GM12892 (cell line): ENCODE measurements at regions not wholly inside any gene's neighbourhood (a gene's known extent, or its start where the extent isn't known, plus 50 kb on each side); places are given as distances from the start of the nearest gene placed in this dataset.

Experiments used
- DNase-seq: peaks from one replicate; pipeline ENCODE4 v3.0.0; 2011; ENCODE audit not compliant: insufficient read length
- FAIRE-seq: peaks from 2 replicates; lab custom pipeline; 2011; peaks lifted over from hg19 to GRCh38; lab: Jason Lieb, UNC
- POLR2A ChIP-seq: IDR thresholded peaks from 2 replicates; pipeline ENCODE4 v1.6.1; 2011; ENCODE audit warnings: low read depth, low read length, control low read depth
- POLR2AphosphoS5 ChIP-seq: IDR thresholded peaks from 2 replicates; pipeline ENCODE4 v1.6.1; 2011; ENCODE audit warnings: low read depth, low read length, control low read depth
- TAF1 ChIP-seq: IDR thresholded peaks from 2 replicates; pipeline ENCODE4 v1.6.1; 2011; ENCODE audit warnings: low read depth, mild to moderate bottlenecking, control low read depth, low read length, borderline replicate concordance

- FAIRE-seq (no peak), DNase-seq (no peak)
- TF ChIP-seq POLR2AphosphoS5, result no peak
- TF ChIP-seq TAF1, result no peak
- TF ChIP-seq POLR2A, result no peak
Observed at GRCh38 chr16:63363738-63364137, 1327.5 kb upstream of the CDH8 start.

DNA sequence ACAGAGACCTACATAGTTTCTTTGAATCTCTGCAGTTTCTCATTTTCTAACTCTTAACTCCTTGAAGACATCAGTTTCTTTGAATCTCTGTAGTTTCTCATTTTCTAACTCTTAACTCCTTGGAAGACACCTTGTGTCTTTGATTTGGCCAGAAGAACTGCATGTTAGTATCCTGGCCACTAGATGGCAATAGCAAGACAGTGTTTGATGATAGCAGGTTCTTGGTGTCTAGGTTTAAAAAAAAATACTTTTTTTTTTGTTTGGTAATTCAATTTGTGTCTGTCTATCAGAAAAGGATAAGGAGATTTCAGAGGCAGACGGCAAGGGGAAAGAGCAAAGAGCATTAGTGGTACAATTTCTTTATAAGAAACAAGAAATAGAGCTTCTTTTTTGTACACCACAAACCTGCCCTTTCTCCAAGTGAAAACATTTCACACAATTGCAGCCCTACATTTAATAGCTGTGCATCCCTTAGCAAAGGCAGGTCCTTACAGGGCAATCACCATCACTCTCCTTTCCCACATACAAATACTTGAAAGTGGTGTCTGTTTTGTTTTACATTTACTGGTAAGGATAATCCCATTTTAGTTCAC lies 1324.9 kb upstream of the CDH8 start:
- FAIRE-seq (no peak), DNase-seq (no peak)
- TF ChIP-seq TAF1 (no peak), POLR2A (no peak), POLR2AphosphoS5 (no peak)

DNA sequence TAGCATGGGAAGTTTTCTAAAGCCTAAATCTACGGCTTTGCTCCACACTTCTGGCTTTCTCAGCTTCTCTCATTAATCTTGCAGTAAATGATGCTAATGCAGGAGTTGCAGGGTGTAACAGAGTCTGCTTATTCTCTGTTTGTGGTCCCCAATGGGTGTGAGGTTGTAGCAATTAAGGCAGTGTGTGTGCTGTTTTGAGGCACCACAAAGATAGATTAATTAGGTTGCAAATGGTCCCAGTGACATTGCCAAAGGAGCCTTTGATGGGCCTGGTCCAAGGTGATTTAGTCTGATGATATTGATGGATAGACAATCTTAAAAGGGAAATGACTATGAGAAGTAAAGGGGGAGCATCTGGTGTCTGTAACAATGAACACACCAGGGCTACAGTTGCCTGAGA lies 1313.7 kb upstream of the CDH8 start:
- TF ChIP-seq POLR2A, result no peak
- FAIRE-seq (no peak), DNase-seq (no peak)

- FAIRE-seq, result no peak
- DNase-seq, result no peak
- TF ChIP-seq POLR2AphosphoS5 (no peak), TAF1 (no peak), POLR2A (no peak)
Observed at GRCh38 chr16:63346000-63346399, 1309.8 kb upstream of the CDH8 start.

DNA sequence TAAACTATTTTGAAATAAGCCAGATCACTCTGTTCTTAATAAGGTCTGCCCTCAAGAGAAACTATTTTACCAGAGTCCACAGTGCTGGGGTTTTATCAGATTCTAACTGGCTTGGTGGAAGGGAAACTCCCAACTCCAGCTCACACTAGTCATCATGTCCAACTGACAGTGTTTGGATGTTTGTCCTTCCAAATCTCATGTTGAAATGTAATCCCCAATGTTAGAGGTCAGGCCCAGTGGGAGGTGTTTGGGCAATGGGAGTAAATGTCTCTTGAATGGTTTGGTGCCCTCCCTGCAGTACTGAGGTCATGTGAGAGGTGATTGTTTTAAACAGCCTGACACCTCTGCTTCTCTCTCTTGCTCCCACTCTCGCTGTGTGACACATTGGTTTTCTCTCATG lies 1301.0 kb upstream of the CDH8 start:
- DNase-seq, result no peak

GRCh38 chr16:63331111-63331510 lies 1294.9 kb upstream of the CDH8 start:
- FAIRE-seq (no peak), DNase-seq (no peak)
- no peak for TF ChIP-seq POLR2A
- TF ChIP-seq POLR2AphosphoS5, result no peak

More for the DNA sequence above, 1301.0 kb upstream of the CDH8 start:
- TF ChIP-seq TAF1 (no peak), POLR2AphosphoS5 (no peak)
- FAIRE-seq, result no peak

- TF ChIP-seq POLR2A (no peak), TAF1 (no peak), POLR2AphosphoS5 (no peak)
- FAIRE-seq, result no peak
- DNase-seq, result no peak
Observed at GRCh38 chr16:63326736-63327339, 1290.6 kb upstream of the CDH8 start.

DNA sequence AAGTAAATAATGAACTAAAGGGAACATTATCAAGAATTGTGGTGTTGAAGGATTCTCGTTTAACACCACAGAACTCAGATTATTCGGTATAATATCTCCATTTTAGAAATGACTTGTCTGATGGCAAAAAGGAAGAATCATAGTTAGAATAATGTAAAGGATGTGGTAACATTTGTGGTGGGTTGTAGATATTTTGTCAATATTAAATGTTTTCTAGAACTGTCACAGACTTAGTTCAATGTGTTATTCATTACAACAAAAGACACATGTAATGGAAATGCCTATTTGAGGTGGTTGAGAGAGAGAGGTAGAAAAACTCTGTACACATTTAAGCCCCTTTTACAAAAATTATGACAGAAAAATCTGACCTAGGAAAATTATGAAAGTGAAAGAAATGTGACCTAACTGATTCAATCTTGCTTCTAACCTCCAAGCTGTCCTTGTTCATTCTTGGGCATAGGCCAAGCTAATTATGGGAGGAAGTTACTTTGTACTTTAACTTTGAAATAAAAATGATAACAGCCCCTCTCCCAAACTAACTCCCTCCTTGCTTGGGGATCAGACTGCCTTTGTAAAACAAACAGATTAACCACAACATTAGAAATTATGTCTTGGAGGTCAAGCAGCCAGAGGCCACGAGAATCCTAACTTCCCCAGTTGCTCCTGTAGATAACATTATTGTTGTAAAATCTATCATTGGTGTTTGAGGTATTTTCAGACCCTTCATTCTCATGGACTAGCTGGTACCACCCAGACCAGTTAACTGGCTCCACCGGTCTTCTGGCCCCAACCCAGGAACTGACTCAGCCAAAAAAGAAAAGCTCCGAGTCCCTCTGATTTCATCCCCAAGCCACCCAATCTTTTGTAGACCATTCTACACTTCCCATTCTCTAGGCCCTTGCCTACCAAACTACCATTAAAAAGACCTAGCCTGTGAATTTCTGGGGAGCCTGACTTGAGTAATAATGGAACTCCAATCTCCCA lies 1287.8 kb upstream of the CDH8 start:
- FAIRE-seq (no peak), DNase-seq (no peak)
- no peak for TF ChIP-seq TAF1
- TF ChIP-seq POLR2A, result no peak
- no peak for TF ChIP-seq POLR2AphosphoS5

DNA sequence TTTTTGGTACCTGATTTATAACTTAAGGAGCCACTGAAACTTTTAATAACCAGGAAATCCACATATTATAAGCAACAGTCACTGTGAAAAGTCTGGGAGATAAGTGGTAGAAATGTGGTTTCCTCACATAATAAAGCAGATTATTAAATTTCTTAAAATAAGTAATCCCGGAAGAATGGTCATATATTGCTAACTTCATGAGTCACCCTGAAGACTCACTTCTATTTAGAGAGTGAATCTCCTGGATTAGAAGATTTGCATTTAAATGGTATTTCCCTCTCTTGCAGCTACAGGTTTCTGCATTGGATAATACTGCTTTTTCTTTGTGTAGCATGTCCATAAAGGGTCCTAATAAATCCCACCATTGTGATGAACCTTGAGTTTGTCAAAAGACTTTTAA lies 1286.8 kb upstream of the CDH8 start:
- TF ChIP-seq TAF1, result no peak
- no peak for TF ChIP-seq POLR2AphosphoS5
- TF ChIP-seq POLR2A, result no peak
- DNase-seq (no peak), FAIRE-seq (no peak)

DNA sequence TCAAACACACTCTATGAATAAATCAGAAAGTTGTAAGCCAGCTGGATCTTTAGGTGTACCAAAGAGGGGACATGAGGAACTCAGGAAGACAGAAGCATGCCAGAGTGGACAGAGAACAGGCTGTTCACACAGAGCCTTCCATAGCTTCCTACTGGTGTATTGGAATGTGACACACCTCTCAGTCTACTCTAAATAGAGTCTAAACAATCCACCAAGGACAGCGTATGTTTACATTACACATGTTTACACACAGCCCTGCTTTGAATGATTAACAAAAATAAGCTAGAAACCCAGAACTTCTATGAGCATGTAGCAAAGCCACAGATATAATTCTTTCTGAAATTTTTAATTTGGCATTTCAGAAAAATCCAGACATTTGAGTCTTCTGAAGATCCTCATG lies 1279.0 kb upstream of the CDH8 start:
- FAIRE-seq (no peak), DNase-seq (no peak)
- TF ChIP-seq POLR2AphosphoS5 (no peak), TAF1 (no peak), POLR2A (no peak)

GRCh38 chr16:63312346-63312745 lies 1276.1 kb upstream of the CDH8 start:
- no peak for DNase-seq
- TF ChIP-seq POLR2A, result no peak
- no peak for TF ChIP-seq TAF1
- TF ChIP-seq POLR2AphosphoS5, result no peak
- no peak for FAIRE-seq

DNA sequence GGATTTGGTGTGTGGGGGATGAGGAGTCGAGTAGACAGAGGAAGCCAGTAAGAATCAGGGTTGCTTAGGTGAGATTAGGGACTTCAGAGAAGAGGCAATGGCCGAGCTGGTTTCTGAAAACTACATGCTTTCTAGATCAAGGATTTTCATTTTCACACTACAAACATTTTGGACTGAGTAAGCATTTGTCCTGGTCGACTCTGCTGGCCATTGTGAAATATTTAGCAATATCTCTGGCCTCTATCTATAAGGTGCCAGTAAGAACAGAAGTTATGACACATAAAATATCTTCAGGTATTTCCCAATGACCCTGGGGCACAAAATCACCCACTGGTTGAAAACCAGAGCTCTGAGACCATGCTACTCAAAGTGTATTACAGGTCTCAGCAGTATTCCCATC lies 1275.1 kb upstream of the CDH8 start:
- DNase-seq (no peak), FAIRE-seq (no peak)
- TF ChIP-seq POLR2A (no peak), TAF1 (no peak), POLR2AphosphoS5 (no peak)

DNA sequence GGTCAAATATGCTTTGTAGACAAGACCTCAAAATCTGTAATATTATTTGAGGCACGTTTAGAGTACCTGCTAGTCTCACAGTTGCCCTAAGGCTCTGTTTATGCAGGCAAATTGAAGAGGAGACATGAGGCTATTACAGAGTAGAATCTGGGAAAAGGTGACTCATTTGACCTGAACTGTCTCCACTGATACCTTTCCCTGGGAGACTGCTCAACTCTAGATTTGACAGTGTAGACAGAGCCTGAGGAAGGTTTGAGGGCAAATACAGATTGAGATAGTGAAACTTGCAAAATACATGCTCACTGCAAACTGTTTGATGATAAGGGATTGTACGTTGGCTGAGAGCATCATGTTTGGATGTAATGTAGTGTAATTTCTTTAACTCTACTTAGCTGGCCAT lies 1266.6 kb upstream of the CDH8 start:
- FAIRE-seq, result no peak

More for the DNA sequence above, 1266.6 kb upstream of the CDH8 start:
- no peak for DNase-seq
- TF ChIP-seq TAF1 (no peak), POLR2A (no peak), POLR2AphosphoS5 (no peak)
